HG03175 (cell line): ENCODE measurements at regions not wholly inside any gene's neighbourhood (a gene's known extent, or its start where the extent isn't known, plus 50 kb on each side); places are given as distances from the start of the nearest gene placed in this dataset.
"Not testable (repeated sequence)": the region's sequence is repeated elsewhere in the genome, so short reads cannot be mapped to it uniquely, and the experiment has no call there.

Experiments used
- ATAC-seq: cut with Tn5 transposase; IDR thresholded peaks from one replicate; pipeline ENCODE4 v1.9.1; 2021; ENCODE audit warnings: mild to moderate bottlenecking, moderate library complexity; ENCODE audit not compliant: unreplicated experiment

DNA sequence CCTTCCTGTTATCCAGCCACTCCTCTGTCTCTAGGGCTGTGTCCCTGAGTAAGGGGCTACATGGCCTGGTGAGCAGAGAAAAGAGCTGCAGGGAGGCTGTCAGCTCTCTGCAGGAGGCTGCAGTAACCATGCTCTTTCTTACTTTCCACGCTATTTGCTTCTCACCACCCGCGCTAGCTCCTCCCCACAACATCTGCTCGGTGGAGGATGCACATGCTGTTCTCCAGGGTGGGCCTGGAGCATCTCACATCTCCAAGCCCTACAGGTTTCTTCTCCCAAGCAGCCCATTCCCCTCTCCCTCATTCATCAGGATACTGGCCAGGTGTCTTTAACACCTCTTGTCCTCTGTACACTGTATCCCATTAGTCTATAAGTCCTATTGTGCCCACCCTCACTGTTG is 103.8 kb downstream of the IER5 start:
- no peak for ATAC-seq

- no peak for ATAC-seq
Observed at GRCh38 chr1:181202986-181203555, 114.6 kb downstream of the IER5 start.

- ATAC-seq = no peak
Observed at GRCh38 chr1:181204530-181204929, 116.0 kb downstream of the IER5 start.

- ATAC-seq = no peak
Observed at GRCh38 chr1:181205901-181206300, 117.4 kb downstream of the IER5 start.

DNA sequence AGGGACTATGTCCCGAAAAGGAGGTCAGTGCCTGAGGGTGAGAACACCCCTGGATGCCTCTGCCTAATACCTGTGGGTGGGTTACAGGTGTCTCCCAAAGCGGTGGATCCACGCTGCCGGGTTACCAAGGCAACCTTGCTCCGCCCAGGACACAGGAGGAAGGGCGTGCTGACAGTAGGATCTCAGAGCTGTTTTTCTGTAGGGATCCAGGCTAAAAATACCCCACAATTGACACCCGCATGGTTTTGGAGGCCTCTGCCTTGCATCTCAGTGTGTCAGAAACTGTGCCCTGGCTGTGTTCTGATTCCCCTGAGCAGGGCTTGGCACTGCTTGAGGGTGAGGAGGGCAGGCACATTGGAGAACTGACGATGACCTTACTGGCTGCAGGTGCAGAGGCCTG is 118.0 kb downstream of the IER5 start:
- ATAC-seq = no peak

DNA sequence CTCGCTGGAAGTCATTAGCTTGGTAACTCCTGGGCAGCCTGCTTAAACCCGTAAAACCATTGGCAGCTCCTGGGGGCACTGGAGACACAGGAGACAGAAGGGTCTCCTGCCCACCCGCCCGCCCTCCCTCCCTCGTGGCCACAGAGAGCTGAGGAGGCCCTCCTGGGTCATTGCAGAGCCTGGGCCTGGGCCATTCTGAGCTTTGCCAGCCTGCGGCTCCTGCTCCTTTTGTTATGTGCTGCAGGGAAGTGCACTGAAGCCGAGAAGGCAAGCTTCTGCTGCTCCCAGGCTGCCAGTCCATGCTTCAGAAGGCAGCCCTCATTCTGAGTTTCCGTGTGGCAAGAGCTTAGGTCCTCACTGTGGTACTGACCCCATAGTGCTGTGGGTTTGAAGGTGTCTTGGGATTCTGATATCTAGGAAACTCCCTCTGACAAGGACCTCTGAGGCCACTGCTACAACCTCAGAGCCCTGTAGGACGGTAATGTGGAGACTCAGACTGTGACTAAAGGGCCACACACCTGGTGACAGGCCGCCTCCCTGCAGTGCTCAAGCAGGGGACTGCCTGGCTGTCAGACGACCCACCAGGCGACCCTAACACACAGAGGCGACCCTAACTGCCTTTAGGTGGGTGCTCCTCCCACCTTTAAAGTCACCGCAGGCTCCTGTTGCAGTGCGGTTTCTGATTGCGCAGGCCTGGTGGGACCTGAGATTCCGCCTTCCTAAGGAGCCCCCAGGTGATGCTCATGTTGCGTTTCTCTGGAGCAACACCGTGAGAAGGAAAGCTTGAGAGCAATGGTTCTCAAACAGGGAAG is 118.7 kb downstream of the IER5 start:
- no peak for ATAC-seq

GRCh38 chr1:181208083-181208482 is 119.6 kb downstream of the IER5 start:
- ATAC-seq = no peak

- ATAC-seq = no peak
Observed at GRCh38 chr1:181208967-181209366, 120.5 kb downstream of the IER5 start.

GRCh38 chr1:181213056-181213455 is 124.6 kb downstream of the IER5 start:
- no peak for ATAC-seq

DNA sequence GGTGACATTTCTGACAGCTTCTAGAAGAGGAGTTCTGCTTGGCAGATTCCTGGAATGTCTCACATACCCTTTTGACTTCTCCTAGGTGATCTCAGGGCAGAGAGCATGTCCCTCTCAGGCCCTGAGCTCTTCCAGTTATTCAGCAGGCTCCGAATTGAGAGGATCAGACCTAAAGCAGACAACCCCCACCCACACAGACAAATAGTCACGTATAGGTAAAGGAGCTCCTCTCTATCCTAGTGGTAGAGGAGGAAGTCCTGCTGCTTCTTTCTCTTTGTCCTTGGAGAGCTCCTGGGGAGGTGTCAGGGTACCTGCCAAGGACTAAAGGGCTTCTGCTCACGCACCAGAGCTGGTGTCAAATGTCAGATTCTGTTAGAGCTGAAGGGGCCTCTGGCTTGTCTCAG is 128.1 kb downstream of the IER5 start:
- ATAC-seq = no peak

DNA sequence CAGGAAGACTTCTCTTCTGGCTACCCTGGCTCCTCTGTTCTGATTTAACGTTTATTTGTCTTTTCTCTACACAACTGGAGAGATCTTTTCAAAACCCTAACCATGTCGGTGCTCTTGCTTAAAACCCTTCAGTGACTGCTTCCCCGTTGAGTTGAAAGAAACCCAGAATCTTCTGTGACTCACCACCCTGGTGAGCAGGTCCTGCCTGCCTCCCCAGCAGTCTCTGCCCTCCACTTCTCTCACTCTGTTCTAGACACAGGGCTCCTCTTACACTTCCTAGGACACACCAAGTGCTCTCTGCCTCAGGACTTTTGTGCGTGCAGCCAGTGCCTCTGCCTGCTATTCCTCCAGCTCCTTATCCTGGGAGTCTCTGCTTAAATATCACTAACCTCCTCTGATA is 131.4 kb downstream of the IER5 start:
- no peak for ATAC-seq

DNA sequence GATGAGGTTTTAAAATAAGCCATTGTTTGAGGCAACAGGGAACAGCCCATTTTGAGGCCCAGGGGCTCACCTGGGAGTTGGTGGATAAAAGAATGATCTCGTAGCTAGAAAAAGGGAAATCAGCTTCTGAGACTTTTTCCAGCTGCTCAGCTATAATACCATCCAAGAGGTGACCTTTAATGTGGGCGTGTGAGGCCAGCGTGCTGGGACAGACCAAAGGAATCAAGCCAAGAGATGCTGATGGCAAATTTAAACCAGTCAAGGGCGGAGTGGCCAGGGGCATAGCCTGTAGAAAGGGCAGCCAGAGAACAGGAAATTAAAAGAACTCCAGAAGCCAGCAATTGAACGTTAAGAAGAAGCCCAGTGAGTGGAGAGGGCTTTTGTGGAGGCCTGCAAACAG is 132.6 kb downstream of the IER5 start:
- no peak for ATAC-seq

DNA sequence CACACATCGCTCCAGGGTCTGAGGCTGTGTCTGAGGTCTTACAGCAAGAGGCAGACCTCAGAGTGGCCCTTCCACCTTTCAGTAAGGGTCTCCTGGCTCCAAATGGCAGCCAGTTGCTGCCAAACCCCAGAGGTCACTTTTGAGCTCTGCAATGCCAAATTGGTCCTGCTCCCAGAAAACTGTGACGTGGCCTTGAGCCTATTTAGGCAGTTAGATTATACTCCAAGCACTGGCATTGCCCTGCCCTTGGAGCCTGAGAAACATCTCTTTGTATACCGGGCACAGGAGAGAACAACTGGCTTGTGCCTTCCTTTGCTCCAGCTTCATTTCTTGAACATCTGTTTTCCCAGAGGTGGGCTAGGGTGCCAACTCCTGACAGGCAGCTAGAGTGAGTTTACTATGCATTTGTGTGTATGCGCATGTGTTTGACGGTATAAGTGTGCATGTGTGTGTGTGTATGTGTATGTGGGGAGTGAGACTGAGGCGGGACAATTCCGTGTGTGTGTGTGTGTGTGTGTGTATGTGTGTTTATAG is 134.5 kb downstream of the IER5 start:
- no peak for ATAC-seq

DNA sequence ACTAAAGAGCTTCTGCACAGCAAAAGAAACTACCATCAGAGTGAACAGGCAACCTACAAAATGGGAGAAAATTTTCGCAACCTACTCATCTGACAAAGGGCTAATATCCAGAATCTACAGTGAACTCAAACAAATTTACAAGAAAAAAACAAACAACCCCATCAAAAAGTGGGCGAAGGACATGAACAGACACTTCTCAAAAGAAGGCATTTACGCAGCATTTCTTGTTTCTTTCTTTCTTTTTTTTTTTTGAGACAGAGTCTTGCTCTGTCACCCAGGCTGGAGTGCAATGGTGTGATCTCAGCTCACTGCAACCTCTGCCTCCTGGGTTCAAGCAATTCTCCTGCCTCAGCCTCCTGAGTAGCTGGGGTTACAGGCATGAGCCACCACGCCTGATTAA is 138.2 kb downstream of the IER5 start:
- ATAC-seq = not testable (repeated sequence)

DNA sequence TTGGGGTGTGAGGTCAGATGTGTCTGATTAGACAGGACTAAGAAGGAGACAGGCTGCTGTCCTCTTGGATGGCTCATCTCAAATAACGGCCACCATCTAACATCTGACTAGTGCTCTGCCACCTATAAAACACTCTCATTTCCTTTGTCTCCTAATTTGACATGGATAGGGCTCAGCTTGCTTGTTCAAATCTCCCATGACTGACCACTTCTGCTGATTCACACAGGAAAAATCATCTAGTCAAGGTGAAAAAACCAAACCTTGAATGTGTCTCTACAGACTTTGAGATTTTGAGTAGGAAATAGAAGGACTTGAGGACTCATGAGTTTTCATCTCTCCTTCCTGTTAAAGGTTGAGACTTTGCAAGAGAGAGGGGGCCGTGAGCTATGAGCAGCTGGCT is 150.6 kb downstream of the IER5 start:
- ATAC-seq = no peak

- not testable (repeated sequence) for ATAC-seq
Observed at GRCh38 chr1:181246320-181246719, 157.8 kb downstream of the IER5 start.

GRCh38 chr1:181248361-181248760 is 159.9 kb downstream of the IER5 start:
- not testable (repeated sequence) for ATAC-seq

- ATAC-seq = no peak
Observed at GRCh38 chr1:181249186-181249585, 160.7 kb downstream of the IER5 start.

DNA sequence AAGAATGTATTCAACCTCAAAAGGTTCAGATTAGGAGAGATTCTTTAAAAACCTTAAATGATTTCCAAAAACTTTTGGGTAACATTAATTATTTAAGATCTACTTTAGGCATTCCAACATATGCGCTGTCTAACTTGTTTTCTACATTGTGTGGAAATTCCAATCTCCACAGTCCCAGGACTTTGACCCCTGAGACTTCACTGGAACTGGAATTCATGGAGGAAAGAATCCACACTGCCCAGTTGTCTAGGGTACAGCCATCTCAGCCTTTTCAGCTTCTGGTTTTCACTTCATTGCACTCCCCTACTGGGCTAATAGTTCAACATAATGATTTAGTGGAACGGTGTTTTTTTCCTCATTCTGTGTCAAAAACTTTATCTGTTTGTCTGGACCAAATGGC is 161.5 kb downstream of the IER5 start:
- no peak for ATAC-seq

GRCh38 chr1:181251001-181251712 is 162.7 kb downstream of the IER5 start:
- no peak for ATAC-seq

DNA sequence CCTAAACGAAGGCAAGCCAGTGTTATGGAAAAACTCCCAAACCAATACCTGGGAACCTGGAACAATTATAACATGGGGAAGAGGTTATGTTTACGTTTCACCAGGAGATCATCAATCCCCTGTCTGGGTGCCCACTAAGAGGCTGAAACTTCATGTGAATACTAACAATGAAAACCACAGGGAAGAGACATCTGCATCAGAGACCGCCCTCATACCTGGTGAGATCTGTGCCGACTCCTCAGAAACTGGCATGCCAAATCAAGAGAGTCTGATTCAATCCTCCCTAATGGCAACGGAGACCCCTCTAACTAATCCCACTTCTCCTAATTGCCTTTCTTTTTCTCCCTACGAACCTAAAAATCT is 163.2 kb downstream of the IER5 start:
- ATAC-seq = no peak

DNA sequence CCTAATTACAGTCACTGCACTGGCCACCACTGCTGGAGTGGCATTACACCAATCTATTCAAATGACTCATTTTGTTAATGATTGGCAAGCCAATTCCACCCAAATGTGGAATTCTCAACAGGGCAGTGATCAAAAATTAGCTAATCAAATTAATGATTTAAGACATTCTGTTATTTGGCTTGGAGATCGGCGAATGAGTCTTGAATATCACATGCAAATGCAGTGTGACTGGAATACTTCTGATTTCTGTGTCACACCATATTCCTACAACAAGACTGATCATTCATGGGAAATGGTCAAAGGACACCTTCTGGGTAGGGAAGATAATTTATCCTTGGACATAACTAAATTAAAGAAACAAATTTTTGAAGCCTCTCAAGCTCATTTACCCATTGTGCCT is 165.1 kb downstream of the IER5 start:
- ATAC-seq = not testable (repeated sequence)
